Pons (tissue), 1 donor: ENCODE measurements at regions not wholly inside any gene's neighbourhood (a gene's known extent, or its start where the extent isn't known, plus 50 kb on each side); places are given as distances from the start of the nearest gene placed in this dataset.
"Not testable (repeated sequence)": the region's sequence is repeated elsewhere in the genome, so short reads cannot be mapped to it uniquely, and the experiment has no call there.

Experiments
- DNase-seq: peaks from one replicate; pipeline ENCODE4 v3.0.0-alpha.2; 2016; ENCODE audit warnings: low spot score

GRCh38 chr2:166743482-166743881 is 144.8 kb upstream of the XIRP2 start:
- DNase-seq = not testable (repeated sequence)

- no peak for DNase-seq
Observed at GRCh38 chr2:166727095-166727494, 161.2 kb upstream of the XIRP2 start.

GRCh38 chr2:166725927-166726924 is 162.1 kb upstream of the XIRP2 start:
- no peak for DNase-seq

- no peak for DNase-seq
Observed at GRCh38 chr2:166716968-166717367, 171.3 kb upstream of the XIRP2 start.

GRCh38 chr2:166700079-166700478 is 188.2 kb upstream of the XIRP2 start:
- peak; percentile 2 for DNase-seq

GRCh38 chr2:166695154-166695553 is 193.1 kb upstream of the XIRP2 start:
- DNase-seq = no peak

- DNase-seq = not testable (repeated sequence)
Observed at GRCh38 chr2:166686057-166686456, 192.0 kb upstream of the SCN7A start.

GRCh38 chr2:166677996-166678395 is 183.9 kb upstream of the SCN7A start:
- DNase-seq = no peak

GRCh38 chr2:166676716-166677115 is 182.7 kb upstream of the SCN7A start:
- no peak for DNase-seq

- no peak for DNase-seq
Observed at GRCh38 chr2:166675553-166675952, 181.5 kb upstream of the SCN7A start.

GRCh38 chr2:166673986-166674385 is 179.9 kb upstream of the SCN7A start:
- no peak for DNase-seq

- no peak for DNase-seq
Observed at GRCh38 chr2:166671801-166672200, 177.8 kb upstream of the SCN7A start.

- no peak for DNase-seq
Observed at GRCh38 chr2:166671235-166671634, 177.2 kb upstream of the SCN7A start.

GRCh38 chr2:166665991-166666940 is 172.2 kb upstream of the SCN7A start:
- no peak for DNase-seq

- DNase-seq = no peak
Observed at GRCh38 chr2:166661824-166662223, 167.8 kb upstream of the SCN7A start.

GRCh38 chr2:166661391-166661790 is 167.3 kb upstream of the SCN7A start:
- DNase-seq = no peak

GRCh38 chr2:166658901-166659300 is 164.9 kb upstream of the SCN7A start:
- DNase-seq = no peak

GRCh38 chr2:166653185-166653813 is 159.2 kb upstream of the SCN7A start:
- no peak for DNase-seq

- no peak for DNase-seq
Observed at GRCh38 chr2:166651991-166652390, 157.9 kb upstream of the SCN7A start.

- DNase-seq = no peak
Observed at GRCh38 chr2:166651080-166651675, 157.1 kb upstream of the SCN7A start.

- no peak for DNase-seq
Observed at GRCh38 chr2:166647935-166648334, 153.9 kb upstream of the SCN7A start.

- no peak for DNase-seq
Observed at GRCh38 chr2:166643980-166644379, 149.9 kb upstream of the SCN7A start.
